ENCODE measurements at regions not wholly inside any gene's neighbourhood (a gene's known extent, or its start where the extent isn't known, plus 50 kb on each side); places are given as distances from the start of the nearest gene placed in this dataset.

- no peaks in the 10 kb centered on the region for H4K20me1 ChIP-seq (ENCODE audit: control insufficient read depth, extremely low read depth, insufficient read depth, low read length)
- no peaks in the 10 kb centered on the region for H3K36me3 ChIP-seq (ENCODE audit: control insufficient read depth, insufficient read depth, low read length)
- no peak for DNase-seq (ENCODE audit: low read depth in 2 of 2)
- H3K79me2 ChIP-seq (ENCODE audit: control insufficient read depth, insufficient read depth, low read length), result no peaks in the 10 kb centered on the region
- no peak for TF ChIP-seq EZH2 (IDR thresholded peaks at IDR 0.05; ENCODE audit: low read length, missing control alignments)
- no peak for TF ChIP-seq CTCF (conservative IDR thresholded peaks at IDR 0.05 in 1 of 2, IDR thresholded peaks at IDR 0.05 in 1 of 2; ENCODE audit: low read depth in 1 of 2, low read length in 2 of 2)
- no peaks in the 10 kb centered on the region for H3K4me1 ChIP-seq (ENCODE audit: control insufficient read depth, extremely low read depth, insufficient read depth, low read length)
- no peak overlapping the region for H3K27ac ChIP-seq (ENCODE audit: insufficient read depth, low read length)
- H3K9me3 ChIP-seq (ENCODE audit: control insufficient read depth, insufficient read depth, low read depth, low read length), result no peaks in the 10 kb centered on the region
- no peak overlapping the region for H3K4me2 ChIP-seq (ENCODE audit: extremely low read depth, insufficient read depth, low read length)
- no peak overlapping the region for H2AFZ ChIP-seq (ENCODE audit: low read length)
- H3K27me3 ChIP-seq (ENCODE audit: control insufficient read depth, insufficient read depth, low read length), result no peaks in the 10 kb centered on the region
- no peak overlapping the region for H3K4me3 ChIP-seq (replicated peaks in 1 of 4; ENCODE audit: control extremely low read depth in 1 of 4, insufficient read depth in 1 of 4, low read depth in 3 of 4, low read length in 4 of 4)
- no peak overlapping the region for H3K9ac ChIP-seq (ENCODE audit: insufficient read depth, low read length)
Observed at GRCh38 chr2:240214790-240215675, 74.6 kb upstream of the OTOS start.

GRCh38 chr2:240215676-240216051 lies 75.2 kb upstream of the OTOS start:
- no peak for TF ChIP-seq CTCF (conservative IDR thresholded peaks at IDR 0.05 in 1 of 2, IDR thresholded peaks at IDR 0.05 in 1 of 2; ENCODE audit: low read depth in 1 of 2, low read length in 2 of 2)
- TF ChIP-seq EZH2 (IDR thresholded peaks at IDR 0.05; ENCODE audit: low read length, missing control alignments), result no peak
- Histone ChIP-seq H3K79me2 (ENCODE audit: control insufficient read depth, insufficient read depth, low read length) (no peaks in the 10 kb centered on the region), H3K36me3 (ENCODE audit: control insufficient read depth, insufficient read depth, low read length) (no peaks in the 10 kb centered on the region), H2AFZ (ENCODE audit: low read length) (no peak overlapping the region), H3K27me3 (ENCODE audit: control insufficient read depth, insufficient read depth, low read length) (no peaks in the 10 kb centered on the region), H3K9ac (ENCODE audit: insufficient read depth, low read length) (no peak overlapping the region), H3K4me1 (ENCODE audit: control insufficient read depth, extremely low read depth, insufficient read depth, low read length) (no peaks in the 10 kb centered on the region), H4K20me1 (ENCODE audit: control insufficient read depth, extremely low read depth, insufficient read depth, low read length) (no peaks in the 10 kb centered on the region), H3K4me2 (ENCODE audit: extremely low read depth, insufficient read depth, low read length) (no peak overlapping the region), H3K9me3 (ENCODE audit: control insufficient read depth, insufficient read depth, low read depth, low read length) (no peaks in the 10 kb centered on the region), H3K27ac (ENCODE audit: insufficient read depth, low read length) (no peak overlapping the region), H3K4me3 (replicated peaks in 1 of 4; ENCODE audit: control extremely low read depth in 1 of 4, insufficient read depth in 1 of 4, low read depth in 3 of 4, low read length in 4 of 4) (no peak overlapping the region)
- DNase-seq (ENCODE audit: low read depth in 2 of 2), result no peak

- H4K20me1 ChIP-seq (ENCODE audit: control insufficient read depth, extremely low read depth, insufficient read depth, low read length), result no peaks in the 10 kb centered on the region
- H3K9ac ChIP-seq (ENCODE audit: insufficient read depth, low read length), result no peak overlapping the region
- no peaks in the 10 kb centered on the region for H3K9me3 ChIP-seq (ENCODE audit: control insufficient read depth, insufficient read depth, low read depth, low read length)
- H3K4me1 ChIP-seq (ENCODE audit: control insufficient read depth, extremely low read depth, insufficient read depth, low read length), result no peaks in the 10 kb centered on the region
- H3K79me2 ChIP-seq (ENCODE audit: control insufficient read depth, insufficient read depth, low read length), result no peaks in the 10 kb centered on the region
- no peaks in the 10 kb centered on the region for H3K36me3 ChIP-seq (ENCODE audit: control insufficient read depth, insufficient read depth, low read length)
- no peak overlapping the region for H2AFZ ChIP-seq (ENCODE audit: low read length)
- no peak overlapping the region for H3K27ac ChIP-seq (ENCODE audit: insufficient read depth, low read length)
- H3K27me3 ChIP-seq (ENCODE audit: control insufficient read depth, insufficient read depth, low read length), result no peaks in the 10 kb centered on the region
- H3K4me2 ChIP-seq (ENCODE audit: extremely low read depth, insufficient read depth, low read length), result no peak overlapping the region
- H3K4me3 ChIP-seq (replicated peaks in 1 of 4; ENCODE audit: control extremely low read depth in 1 of 4, insufficient read depth in 1 of 4, low read depth in 3 of 4, low read length in 4 of 4), result no peak overlapping the region
- TF ChIP-seq CTCF (conservative IDR thresholded peaks at IDR 0.05 in 1 of 2, IDR thresholded peaks at IDR 0.05 in 1 of 2; ENCODE audit: low read depth in 1 of 2, low read length in 2 of 2) (no peak), EZH2 (IDR thresholded peaks at IDR 0.05; ENCODE audit: low read length, missing control alignments) (no peak)
- no peak for DNase-seq (ENCODE audit: low read depth in 2 of 2)
Observed at GRCh38 chr2:240216167-240216566, 75.7 kb upstream of the OTOS start.
